Stimulated activated CD4-positive, alpha-beta T cell treated with anti-CD3 and anti-CD28 coated beads, Interleukin-1b, Interleukin-23, amount 100 ng/mL, for 1 hour (primary cell): ENCODE measurements at regions not wholly inside any gene's neighbourhood (a gene's known extent, or its start where the extent isn't known, plus 50 kb on each side); places are given as distances from the start of the nearest gene placed in this dataset.
"Not testable (repeated sequence)": the region's sequence is repeated elsewhere in the genome, so short reads cannot be mapped to it uniquely, and the experiment has no call there.

Experiments used
- DNase-seq, 2 donors: peaks; one replicate each; pipeline ENCODE4 v3.0.0-alpha.2; 2020; ENCODE audit warnings: low read depth in 2 of 2

DNA sequence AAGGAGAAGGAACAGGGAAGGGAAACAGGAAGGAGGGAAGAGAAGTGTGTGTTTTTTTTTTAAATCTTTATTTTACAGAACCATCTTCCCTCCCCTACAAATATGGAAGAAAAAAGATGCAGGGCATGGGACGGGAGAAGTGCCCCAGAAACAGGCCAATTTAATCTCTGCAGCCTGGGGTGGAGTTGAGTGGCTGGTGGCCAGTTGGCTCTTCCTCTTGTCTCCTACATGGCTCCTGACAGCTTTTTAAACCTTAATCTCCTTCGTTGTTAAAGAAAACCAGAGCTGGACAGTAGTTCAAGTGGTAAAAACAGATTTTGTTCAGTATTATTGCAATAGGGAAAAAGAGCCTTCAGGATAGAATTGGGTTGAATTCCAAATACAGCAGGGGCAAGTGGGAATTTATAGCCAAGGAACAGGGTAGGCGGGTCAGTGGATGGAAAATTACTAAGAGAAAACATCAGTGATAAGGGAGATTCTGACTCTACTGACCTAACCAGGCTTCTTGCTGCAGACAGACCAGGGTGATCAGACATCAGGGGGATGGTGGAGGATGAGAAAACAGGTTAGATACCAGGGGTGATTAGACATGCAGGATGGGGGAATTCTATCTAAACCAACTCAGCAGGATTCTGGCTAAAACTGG, 125.1 kb upstream of the CLINT1 start:
- no peak for DNase-seq

DNA sequence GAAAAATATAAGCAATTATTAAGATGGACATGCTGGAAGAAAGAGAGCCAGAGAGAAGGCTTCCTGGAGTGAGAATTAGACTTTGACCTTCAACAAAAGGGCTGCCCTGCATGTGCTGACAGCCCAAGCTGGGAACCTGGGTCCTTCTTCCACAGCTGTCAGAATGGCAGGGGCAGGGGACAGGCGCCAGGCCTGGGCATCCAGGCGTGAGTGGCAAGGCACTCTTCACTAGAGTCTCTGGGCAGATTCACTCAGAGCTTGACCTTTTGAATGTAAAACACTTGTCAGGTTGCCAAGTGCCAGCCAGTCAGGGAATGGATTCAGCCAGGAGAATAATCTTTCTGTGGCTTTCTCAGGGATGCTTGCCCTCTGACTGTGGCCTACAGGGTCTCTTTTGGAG, 119.1 kb upstream of the CLINT1 start:
- no peak for DNase-seq

DNA sequence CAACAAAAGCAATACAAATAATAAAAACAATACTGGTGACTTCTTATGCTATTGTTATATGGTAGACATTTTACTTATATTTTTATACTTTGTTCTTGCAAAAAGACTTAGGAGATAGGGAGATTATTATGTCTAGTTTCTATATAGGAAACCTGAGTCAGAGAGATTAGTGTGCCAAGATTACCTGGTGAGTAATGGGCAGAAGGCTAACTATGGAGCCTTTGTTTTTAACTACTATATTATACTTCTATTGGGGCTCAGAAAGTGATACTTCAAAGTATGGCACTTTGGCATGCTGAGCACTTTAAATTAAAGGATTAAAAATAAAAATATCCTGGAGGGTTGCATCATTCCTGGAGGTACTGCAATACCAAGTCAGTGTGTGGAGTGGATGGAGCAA, 117.5 kb upstream of the CLINT1 start:
- no peak for DNase-seq

DNA sequence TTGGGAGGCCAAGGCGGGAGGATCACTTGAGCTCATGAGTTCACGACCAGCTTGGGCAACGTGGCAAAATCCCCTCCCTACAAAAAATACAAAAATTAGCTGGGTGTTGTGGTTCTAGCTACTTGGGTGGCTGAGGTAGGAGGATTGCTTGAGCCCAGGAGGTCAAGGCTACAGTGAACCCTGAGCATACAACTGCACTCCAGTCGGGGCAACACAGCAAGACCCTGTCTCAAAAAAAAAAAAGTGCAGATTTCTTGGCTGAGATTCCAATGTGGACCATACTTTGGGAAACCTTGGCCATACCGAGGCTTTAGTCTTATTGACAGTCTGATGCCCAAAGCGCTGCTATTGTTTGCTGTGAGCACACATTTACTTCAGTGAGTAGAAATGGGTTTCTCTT, 113.6 kb upstream of the CLINT1 start:
- no peak for DNase-seq

DNA sequence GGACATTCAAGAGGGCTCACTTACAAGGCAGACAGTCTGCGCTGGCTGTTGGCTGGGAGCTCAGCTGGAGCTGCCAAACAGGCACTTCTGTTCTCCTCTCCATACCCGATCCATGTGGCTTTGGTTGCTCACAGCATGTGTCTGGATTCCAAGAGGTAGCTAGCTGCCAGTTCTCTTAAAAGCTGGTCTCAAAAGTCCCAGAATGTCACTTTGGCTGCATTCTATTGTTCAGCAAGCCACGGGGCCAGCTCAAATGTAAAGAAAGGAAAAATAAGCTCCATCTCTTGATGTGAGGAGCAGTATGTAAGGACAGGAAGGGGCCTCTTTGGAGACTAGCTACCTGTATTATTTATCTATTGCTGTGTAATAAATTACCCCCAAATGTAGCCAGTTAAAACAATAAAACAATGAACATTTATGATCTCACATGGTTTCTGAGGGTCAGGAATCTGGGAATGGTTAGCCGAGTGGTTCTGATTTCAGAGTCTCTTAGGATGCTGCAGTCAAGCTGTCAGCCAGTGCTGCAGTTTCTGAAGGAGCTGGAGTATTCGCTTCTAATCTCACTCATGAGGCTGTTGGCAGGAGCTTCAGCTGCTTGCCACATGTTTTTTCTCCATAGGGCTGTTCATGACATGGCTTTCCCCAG, 112.7 kb upstream of the CLINT1 start:
- DNase-seq, result no peak

DNA sequence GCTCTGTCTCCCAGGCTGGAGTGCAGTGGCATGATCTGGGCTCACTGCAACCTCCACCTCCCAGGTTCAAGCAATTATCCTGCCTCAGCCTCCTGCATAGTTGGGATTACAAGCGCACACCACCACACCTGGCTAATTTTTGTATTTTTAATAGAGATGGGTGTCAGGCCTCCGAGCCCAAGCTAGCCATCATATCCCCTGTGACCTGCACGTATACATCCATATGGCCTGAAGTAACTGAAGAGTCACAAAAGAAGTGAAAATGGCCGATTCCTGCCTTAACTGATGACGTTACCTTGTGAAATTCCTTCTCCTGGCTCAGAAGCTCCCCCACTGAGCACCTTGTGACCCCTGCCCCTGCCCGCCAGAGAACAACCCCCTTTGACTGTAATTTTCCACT, 109.6 kb upstream of the CLINT1 start:
- DNase-seq, result not testable (repeated sequence)

DNA sequence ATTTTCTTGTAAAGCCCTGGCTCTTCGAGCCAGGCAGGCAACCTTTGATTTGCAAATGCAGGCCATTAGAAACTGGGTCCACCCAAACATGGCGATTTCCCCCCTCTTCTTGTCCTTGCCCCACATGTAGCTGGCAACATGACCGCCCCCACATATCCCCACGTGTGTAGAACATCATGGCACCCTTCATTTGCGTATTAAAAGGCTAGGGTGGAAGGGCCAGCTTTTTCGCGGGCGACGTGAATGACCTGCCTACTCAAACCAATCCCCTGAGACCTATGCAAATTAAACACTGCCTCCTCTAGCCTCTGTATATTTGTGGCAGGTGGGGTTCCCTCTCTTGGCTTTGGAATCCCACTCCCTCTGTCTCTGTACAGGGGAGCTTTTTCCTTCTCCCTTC, 107.0 kb upstream of the CLINT1 start:
- DNase-seq, result no peak

GRCh38 chr5:157965040-157965678, 106.2 kb upstream of the CLINT1 start:
- DNase-seq, result no peak

DNA sequence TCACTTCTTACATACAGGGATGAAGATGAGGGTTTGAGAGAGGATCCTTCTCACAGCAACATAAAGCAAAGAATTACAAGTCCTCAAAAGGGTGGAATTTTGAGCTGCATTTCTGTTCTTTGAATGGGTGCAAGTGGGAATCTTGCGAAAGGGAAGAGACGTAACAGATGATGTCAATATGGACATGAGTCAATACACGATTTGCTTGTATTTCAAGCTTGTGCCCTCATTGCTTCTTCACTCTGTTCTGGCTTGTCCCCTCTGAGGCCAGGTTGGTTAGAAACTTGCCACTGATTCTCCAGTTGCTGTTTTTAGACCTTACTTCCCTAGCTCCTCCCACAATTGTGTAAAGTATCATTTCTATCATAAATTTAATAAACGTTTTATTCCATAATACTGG, 104.8 kb upstream of the CLINT1 start:
- DNase-seq, result no peak

GRCh38 chr5:157963244-157963643, 104.3 kb upstream of the CLINT1 start:
- DNase-seq, result no peak

DNA sequence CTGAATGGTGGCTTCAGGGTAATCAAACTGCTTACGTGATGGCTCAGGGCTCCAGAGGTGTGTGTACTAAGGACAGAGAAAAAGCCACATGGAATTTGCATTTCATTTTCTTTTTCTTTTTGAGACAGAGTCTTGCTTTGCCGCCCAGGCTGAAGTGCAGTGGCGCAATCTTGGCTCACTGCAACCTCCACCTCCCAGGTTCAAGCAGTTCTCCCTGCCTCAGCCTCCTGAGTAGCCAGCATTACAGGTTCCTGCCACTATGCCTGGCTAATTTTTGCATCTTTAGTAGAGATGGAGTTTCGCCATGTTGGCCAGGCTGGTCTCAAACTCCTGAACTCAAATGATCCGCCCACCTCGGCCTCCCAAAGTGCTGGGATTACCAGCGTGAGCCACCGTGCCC, 103.7 kb upstream of the CLINT1 start:
- not testable (repeated sequence) for DNase-seq

- DNase-seq, result no peak
These were observed 103.1 kb upstream of the CLINT1 start for GRCh38 chr5:157961896-157962590.

DNA sequence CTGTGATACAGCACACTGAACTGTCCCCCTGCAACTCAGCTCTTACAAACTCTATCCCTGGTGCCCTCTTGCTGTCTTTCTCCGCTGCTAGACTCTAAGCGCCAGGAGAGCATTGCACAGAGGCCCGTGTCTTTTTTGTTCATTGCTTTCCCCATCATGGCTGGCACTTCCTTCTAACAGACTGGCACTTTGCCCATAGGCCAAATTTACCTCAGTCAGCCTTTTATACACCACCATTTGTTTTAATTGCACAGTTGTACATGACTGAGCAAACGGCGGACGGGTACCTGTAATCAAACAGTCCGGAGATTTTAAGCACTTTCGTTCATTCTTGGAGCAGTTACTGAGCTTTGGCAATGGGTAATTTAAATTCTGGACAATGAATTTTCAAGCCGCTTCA, 102.2 kb upstream of the CLINT1 start:
- DNase-seq, result no peak

- no peak for DNase-seq
These were observed 100.4 kb upstream of the CLINT1 start for GRCh38 chr5:157959370-157959769.

DNA sequence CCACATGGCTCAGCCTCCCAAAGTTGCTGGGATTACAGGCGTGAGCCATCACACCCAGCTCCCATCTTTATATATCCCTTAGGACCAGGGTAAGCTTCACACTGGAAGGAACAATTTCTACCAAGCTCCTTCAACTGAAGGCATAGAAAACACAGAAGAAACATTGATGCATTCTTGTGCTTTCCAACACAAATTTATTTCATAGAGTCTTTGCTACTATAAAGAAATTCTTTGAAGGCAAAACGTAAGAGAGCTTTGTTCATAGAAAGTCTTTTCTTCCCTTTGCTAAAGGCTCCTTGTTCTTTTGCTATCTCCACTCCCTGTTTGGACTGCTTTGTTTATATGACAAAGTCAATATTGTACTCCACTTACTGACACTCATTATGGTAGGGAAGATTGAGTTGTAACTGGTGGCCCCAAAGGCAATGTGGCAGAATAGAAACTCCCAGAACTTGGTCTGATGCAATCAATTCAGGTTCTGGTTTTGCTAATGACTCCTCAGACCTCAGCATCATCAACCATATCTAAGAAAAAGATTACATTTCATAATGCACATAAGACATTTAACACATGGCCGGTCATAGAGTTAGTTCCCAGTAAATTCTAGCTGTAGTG, 97.4 kb upstream of the CLINT1 start:
- no peak for DNase-seq

GRCh38 chr5:157955541-157956172, 96.7 kb upstream of the CLINT1 start:
- no peak for DNase-seq

DNA sequence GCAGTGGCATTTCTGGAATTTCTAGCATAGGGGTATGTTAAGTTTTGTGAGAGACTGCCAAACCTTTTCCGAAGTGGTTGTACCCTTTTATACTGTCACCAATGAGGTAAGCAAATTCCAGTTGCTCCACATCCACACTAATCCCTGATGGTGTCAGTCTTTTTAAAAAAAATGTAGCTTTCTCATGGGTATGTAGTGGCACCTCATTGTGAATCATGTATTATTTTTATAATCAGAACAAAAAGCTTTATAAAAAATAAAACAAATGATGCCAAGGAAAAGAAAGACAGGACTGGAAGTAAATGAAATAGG, 93.4 kb upstream of the CLINT1 start:
- no peak for DNase-seq

GRCh38 chr5:157951673-157952373, 92.9 kb upstream of the CLINT1 start:
- DNase-seq, result no peak

- no peak for DNase-seq
These were observed 90.6 kb upstream of the CLINT1 start for GRCh38 chr5:157949520-157949919.

DNA sequence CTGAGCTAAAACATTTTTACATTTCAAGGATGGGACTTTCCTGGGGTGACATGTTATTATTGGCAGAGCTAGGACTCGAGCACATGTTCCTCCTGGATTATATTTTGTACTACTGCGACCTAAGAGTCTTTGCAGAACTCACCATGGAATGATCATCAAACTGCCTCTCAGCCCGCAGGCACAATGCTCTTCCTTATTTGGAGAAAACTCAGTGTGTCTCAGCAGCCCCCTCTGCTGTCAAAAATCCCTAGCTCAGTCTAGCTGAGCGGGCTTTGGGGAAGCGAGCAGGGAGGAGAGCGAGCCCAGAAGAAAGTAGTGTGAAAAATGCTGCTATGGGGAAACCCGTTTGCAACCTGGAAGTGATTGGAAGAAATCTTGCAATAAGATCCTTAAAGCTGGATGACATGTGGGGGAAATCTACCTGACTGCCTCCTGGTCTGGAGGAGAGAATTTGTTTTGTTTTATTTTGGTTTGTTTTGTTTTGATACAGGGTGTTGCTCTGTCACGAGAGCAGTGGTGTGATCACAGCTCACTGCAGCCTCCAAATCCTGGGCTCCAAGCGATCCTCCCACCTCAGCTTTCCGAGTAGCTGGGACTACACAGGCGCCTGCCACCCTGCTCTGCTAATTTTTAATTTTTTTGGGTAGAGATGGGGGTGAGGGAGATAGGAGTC, 89.9 kb upstream of the CLINT1 start:
- peak; percentile 41 to 61 for DNase-seq

DNA sequence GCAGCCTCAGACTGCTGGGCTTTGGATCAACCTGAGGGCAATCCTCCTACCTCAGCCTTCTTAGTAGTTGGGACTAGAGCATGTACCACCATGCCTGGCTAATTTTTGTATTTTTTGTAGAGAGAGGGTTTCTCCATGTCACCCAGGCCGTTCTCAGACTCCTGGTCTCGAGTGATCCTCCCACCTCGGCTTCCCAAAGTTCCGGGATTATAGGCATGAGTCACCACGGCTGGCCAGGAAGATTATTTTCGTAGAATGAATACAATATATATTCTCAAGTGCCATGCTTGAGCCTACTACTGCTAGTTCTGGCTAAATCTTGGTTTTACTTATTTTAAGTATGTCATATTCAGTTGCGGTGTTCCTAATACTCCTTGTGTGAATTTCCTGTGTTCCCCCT, 88.2 kb upstream of the CLINT1 start:
- DNase-seq, result no peak
